ENCODE measurements at regions not wholly inside any gene's neighbourhood (a gene's known extent, or its start where the extent isn't known, plus 50 kb on each side); places are given as distances from the start of the nearest gene placed in this dataset.

DNA sequence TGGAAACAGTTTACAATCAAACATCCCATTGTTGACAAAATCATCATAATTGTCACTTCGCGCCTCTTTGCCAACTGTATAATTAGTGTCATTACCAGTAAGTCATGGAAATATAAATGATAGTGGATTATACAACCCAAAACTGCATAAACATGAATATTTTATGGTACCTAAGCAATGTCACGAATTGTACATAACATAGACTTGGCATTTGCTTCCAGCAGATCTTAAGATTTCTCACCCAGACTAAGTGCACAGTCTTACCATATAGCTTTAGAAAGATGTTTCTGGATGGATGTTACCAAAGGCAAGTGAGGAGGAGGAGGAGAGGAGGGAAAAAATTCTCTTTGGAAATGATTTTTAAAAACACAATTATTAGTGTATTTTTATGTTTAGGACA is 113.4 kb upstream of the TAS2R1 start:
- no peaks in the 10 kb centered on the region for H3K79me2 ChIP-seq (ENCODE audit: insufficient read depth, low read length)
- H3K9ac ChIP-seq (ENCODE audit: insufficient read depth, low read length, poor library complexity, severe bottlenecking): no peak overlapping the region
- Mint-ChIP-seq H3K27ac (no peak overlapping the region), H3K36me3 (no peaks in the 10 kb centered on the region), H3K9me3 (peaks cover 0 to 9% (median 4%) of the 10 kb centered on the region in 7 donors), H3K27me3 (ENCODE audit: low read depth in 3 of 3) (no peaks in the 10 kb centered on the region), H3K4me1 (no peaks in the 10 kb centered on the region), H3K4me3 (no peak overlapping the region)
- no peaks in the 10 kb centered on the region for H3K27me3 ChIP-seq (ENCODE audit: control insufficient read depth in 2 of 2, insufficient read depth in 2 of 2, low read length in 2 of 2)
- TF ChIP-seq, protein P1, sequence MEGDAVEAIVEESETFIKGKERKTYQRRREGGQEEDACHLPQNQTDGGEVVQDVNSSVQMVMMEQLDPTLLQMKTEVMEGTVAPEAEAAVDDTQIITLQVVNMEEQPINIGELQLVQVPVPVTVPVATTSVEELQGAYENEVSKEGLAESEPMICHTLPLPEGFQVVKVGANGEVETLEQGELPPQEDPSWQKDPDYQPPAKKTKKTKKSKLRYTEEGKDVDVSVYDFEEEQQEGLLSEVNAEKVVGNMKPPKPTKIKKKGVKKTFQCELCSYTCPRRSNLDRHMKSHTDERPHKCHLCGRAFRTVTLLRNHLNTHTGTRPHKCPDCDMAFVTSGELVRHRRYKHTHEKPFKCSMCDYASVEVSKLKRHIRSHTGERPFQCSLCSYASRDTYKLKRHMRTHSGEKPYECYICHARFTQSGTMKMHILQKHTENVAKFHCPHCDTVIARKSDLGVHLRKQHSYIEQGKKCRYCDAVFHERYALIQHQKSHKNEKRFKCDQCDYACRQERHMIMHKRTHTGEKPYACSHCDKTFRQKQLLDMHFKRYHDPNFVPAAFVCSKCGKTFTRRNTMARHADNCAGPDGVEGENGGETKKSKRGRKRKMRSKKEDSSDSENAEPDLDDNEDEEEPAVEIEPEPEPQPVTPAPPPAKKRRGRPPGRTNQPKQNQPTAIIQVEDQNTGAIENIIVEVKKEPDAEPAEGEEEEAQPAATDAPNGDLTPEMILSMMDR (IDR thresholded peaks at IDR 0.05): no peak
- no peak overlapping the region for H3K4me3 ChIP-seq (replicated peaks in 1 of 3; ENCODE audit: low read depth in 2 of 3, low read length in 3 of 3)
- H3K4me2 ChIP-seq (replicated peaks; ENCODE audit: extremely low read depth, low read length, poor library complexity, severe bottlenecking): no peak overlapping the region
- no peaks in the 10 kb centered on the region for H3K9me3 ChIP-seq (replicated peaks in 1 of 2; ENCODE audit: control insufficient read depth in 1 of 2, insufficient read depth in 1 of 2, low read length in 2 of 2)
- no peak for DNase-seq
- no CpG with 5 or more reads among the region's 3 CpGs for WGBS (ENCODE audit: insufficient coverage)
- no peaks in the 10 kb centered on the region for H3K36me3 ChIP-seq (replicated peaks in 1 of 2; ENCODE audit: control insufficient read depth in 1 of 2, insufficient read depth in 2 of 2, low read length in 2 of 2)
- H3K4me1 ChIP-seq (ENCODE audit: control insufficient read depth in 1 of 2, insufficient read depth in 2 of 2, low read length in 2 of 2): no peaks in the 10 kb centered on the region
- no peak overlapping the region for H3K27ac ChIP-seq (ENCODE audit: low read depth in 1 of 2, low read length in 2 of 2)
- no peaks in the 10 kb centered on the region for H4K20me1 ChIP-seq (ENCODE audit: insufficient read depth, low read length)
- intact Hi-C loops (cut with micrococcal nuclease): no loop called here
- H2AFZ ChIP-seq (ENCODE audit: insufficient read depth, low read depth, low read length, poor library complexity, severe bottlenecking): no peak overlapping the region

- no peak overlapping the region for H3K4me2 ChIP-seq (replicated peaks; ENCODE audit: extremely low read depth, low read length, poor library complexity, severe bottlenecking)
- no peak for DNase-seq
- no peak overlapping the region for H3K27ac Mint-ChIP-seq
- intact Hi-C loops (cut with micrococcal nuclease): no loop called here
- TF ChIP-seq, protein P1 (IDR thresholded peaks at IDR 0.05): no peak
- no peaks in the 10 kb centered on the region for H3K4me1 ChIP-seq (ENCODE audit: control insufficient read depth in 1 of 2, insufficient read depth in 2 of 2, low read length in 2 of 2)
- H3K36me3 Mint-ChIP-seq: no peaks in the 10 kb centered on the region
- H3K4me3 ChIP-seq (replicated peaks in 1 of 3; ENCODE audit: low read depth in 2 of 3, low read length in 3 of 3): no peak overlapping the region
- no peaks in the 10 kb centered on the region for H4K20me1 ChIP-seq (ENCODE audit: insufficient read depth, low read length)
- no peaks in the 10 kb centered on the region for H3K27me3 ChIP-seq (ENCODE audit: control insufficient read depth in 2 of 2, insufficient read depth in 2 of 2, low read length in 2 of 2)
- no peak overlapping the region for H3K9ac ChIP-seq (ENCODE audit: insufficient read depth, low read length, poor library complexity, severe bottlenecking)
- H3K36me3 ChIP-seq (replicated peaks in 1 of 2; ENCODE audit: control insufficient read depth in 1 of 2, insufficient read depth in 2 of 2, low read length in 2 of 2): no peaks in the 10 kb centered on the region
- no peak overlapping the region for H3K4me3 Mint-ChIP-seq
- no peaks in the 10 kb centered on the region for H3K27me3 Mint-ChIP-seq (ENCODE audit: low read depth in 3 of 3)
- H3K4me1 Mint-ChIP-seq: no peaks in the 10 kb centered on the region
- H3K9me3 ChIP-seq (replicated peaks in 1 of 2; ENCODE audit: control insufficient read depth in 1 of 2, insufficient read depth in 1 of 2, low read length in 2 of 2): no peaks in the 10 kb centered on the region
- H3K9me3 Mint-ChIP-seq: peaks cover 0 to 9% (median 4%) of the 10 kb centered on the region in 7 donors
- H2AFZ ChIP-seq (ENCODE audit: insufficient read depth, low read depth, low read length, poor library complexity, severe bottlenecking): no peak overlapping the region
- WGBS (ENCODE audit: insufficient coverage): no CpG with 5 or more reads among the region's 1 CpG
- H3K27ac ChIP-seq (ENCODE audit: low read depth in 1 of 2, low read length in 2 of 2): no peak overlapping the region
- no peaks in the 10 kb centered on the region for H3K79me2 ChIP-seq (ENCODE audit: insufficient read depth, low read length)
These were observed 112.7 kb upstream of the TAS2R1 start for GRCh38 chr5:9742848-9743247.
